Liver (tissue), 3 donors: ENCODE measurements at regions not wholly inside any gene's neighbourhood (a gene's known extent, or its start where the extent isn't known, plus 50 kb on each side); places are given as distances from the start of the nearest gene placed in this dataset.

Experiments used
- CTCF ChIP-seq: fragments of 150-350 bp; IDR thresholded peaks from 2 replicates; pipeline ENCODE4 v1.5.1; 2017; ENCODE audit warnings: improper control_type of control experiment, low read depth, low read length; ENCODE audit not compliant: missing input control
- EGR1 ChIP-seq, 2 donors: IDR thresholded peaks; 2 replicates each; pipeline ENCODE4 v1.6.1; 2016 to 2018; ENCODE audit warnings: antibody characterized with exemption in 2 of 2, low read depth in 2 of 2
- RAD21 ChIP-seq, 2 donors: IDR thresholded peaks; 2 replicates each; pipeline ENCODE4 v1.6.1; 2016; ENCODE audit warnings: antibody characterized with exemption in 2 of 2, mild to moderate bottlenecking in 2 of 2
- SP1 ChIP-seq: IDR thresholded peaks from 2 replicates; pipeline ENCODE4 v1.6.1; 2018; ENCODE audit warnings: antibody characterized with exemption, mild to moderate bottlenecking
- donor health status: healthy.
- donor health status: healthy.

GRCh38 chr6:50362706-50363105, 313.0 kb upstream of the DEFB112 start:
- no peak for TF ChIP-seq CTCF
- no peak for TF ChIP-seq EGR1 (IDR thresholded peaks at IDR 0.05; ENCODE audit: low read depth in 2 of 2)
- TF ChIP-seq SP1: no peak
- TF ChIP-seq RAD21 (IDR thresholded peaks at IDR 0.05): no peak
